GM12864 (cell line): ENCODE measurements at regions not wholly inside any gene's neighbourhood (a gene's known extent, or its start where the extent isn't known, plus 50 kb on each side); places are given as distances from the start of the nearest gene placed in this dataset.
"Not testable (repeated sequence)": the region's sequence is repeated elsewhere in the genome, so short reads cannot be mapped to it uniquely, and the experiment has no call there.

Source experiments
- DNase-seq: peaks from one replicate; pipeline ENCODE4 v3.0.0-alpha.2; 2011; ENCODE audit warnings: low read depth
- H3K4me3 ChIP-seq: 2 replicates; pipeline ENCODE4 v1.5.1; 2011; ENCODE audit warnings: mild to moderate bottlenecking, low read depth, low read length, control low read depth
- TF ChIP-seq, protein P1 (sequence below): IDR thresholded peaks from 2 replicates; pipeline ENCODE4 v1.5.1; 2011; ENCODE audit warnings: low read depth, mild to moderate bottlenecking, moderate library complexity, low read length, control low read depth, inconsistent platforms; ENCODE audit errors: missing control alignments

DNA sequence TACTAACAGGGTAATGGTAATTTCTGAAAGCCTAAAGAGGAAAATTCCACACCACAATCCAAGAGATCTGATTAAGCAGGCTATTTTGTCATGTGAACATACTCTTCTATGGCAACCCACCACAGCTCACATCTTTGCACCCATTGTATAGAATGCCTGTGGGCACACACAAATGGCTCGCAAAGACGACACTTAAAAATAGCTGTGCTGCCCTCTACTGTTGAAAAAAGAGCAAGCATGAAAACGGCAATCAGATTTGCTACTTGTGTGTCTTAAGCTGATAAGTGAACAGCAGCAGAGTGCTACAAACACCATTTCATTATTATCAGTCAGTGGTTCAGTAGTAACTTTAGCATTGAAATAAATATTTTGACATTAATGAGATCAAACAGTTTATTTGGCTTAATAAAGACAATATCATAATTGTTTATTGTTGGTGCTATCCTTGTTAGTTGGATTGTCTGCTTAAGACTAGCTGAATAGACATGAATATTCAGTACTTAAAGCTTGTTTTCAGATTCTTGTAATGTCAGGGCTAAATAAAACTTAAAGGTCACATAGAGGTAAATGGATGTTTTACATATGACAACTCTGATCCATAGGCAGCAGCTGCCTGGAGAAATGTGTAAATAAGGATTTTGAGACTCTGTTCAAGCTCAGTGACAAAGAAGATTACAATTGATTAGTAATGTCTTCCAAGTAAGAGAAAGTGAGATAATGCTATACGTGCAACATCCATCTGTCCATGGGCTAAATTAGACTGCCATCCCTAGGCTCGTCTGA is 199.1 kb downstream of the LRRN1 start:
- peak; percentile 27 for DNase-seq
- no peak overlapping the region for H3K4me3 ChIP-seq
- TF ChIP-seq, protein P1, sequence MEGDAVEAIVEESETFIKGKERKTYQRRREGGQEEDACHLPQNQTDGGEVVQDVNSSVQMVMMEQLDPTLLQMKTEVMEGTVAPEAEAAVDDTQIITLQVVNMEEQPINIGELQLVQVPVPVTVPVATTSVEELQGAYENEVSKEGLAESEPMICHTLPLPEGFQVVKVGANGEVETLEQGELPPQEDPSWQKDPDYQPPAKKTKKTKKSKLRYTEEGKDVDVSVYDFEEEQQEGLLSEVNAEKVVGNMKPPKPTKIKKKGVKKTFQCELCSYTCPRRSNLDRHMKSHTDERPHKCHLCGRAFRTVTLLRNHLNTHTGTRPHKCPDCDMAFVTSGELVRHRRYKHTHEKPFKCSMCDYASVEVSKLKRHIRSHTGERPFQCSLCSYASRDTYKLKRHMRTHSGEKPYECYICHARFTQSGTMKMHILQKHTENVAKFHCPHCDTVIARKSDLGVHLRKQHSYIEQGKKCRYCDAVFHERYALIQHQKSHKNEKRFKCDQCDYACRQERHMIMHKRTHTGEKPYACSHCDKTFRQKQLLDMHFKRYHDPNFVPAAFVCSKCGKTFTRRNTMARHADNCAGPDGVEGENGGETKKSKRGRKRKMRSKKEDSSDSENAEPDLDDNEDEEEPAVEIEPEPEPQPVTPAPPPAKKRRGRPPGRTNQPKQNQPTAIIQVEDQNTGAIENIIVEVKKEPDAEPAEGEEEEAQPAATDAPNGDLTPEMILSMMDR, result peak; percentile 75

DNA sequence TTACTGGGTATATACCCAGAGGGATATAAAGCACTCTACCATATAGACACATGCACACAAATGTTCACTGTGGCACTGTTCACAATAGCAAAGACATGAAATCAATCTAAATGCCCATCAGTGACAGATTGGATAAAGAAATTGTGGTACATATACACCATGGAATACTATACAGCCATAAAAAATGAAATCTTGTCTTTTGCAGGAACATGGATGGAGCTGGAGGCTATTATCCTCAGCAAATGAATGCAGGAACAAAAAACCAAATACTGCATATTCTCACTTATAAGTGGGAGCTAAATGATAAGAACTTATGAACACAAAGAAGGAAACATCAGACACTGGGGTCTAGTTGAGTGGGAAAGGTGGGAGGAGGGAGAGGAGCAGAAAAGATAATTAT is 200.1 kb downstream of the LRRN1 start:
- not testable (repeated sequence) for H3K4me3 ChIP-seq, DNase-seq

DNA sequence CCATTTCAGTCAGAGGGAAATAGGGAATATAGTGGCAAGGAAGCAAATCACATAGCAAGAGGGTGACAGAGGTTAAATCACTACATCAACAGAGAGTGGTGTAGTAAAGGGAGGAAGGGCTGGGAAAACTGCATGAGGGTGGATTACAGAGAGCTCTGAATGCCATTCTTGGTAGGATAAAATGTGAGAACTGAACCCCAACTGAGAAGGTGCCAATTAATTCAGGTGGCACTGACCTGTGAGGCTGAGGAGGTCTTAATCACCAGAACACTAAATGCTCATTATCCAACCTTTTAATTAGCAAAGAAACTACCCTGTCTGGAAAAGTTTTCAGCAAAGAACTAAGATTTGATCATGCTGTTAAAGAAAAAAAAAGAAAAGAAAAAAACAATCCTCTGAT is 202.7 kb downstream of the LRRN1 start:
- DNase-seq, result no peak
- TF ChIP-seq, protein P1, result no peak

DNA sequence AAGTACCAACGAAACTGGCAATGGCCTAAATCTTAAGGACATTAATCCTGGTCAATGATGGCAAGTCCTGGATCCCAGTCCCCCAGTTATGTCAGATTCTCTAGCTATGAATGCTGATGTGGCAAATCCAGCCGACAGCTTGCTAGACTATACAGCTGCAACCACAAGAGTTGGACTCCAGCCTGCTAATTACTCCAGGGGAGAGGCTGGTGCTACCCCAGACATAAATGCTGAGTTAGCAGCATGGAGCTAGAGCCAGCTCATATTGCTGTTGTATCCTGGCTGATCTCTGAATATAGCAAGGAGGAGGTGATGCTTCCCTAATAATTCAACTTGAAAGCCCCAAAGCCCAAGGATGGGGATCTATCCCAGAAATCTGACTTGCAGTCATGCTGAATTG is 207.1 kb downstream of the LRRN1 start:
- TF ChIP-seq, protein P1, result no peak
- no peak for DNase-seq
- H3K4me3 ChIP-seq, result no peak overlapping the region

More for the DNA sequence above, 202.7 kb downstream of the LRRN1 start:
- no peak overlapping the region for H3K4me3 ChIP-seq

DNA sequence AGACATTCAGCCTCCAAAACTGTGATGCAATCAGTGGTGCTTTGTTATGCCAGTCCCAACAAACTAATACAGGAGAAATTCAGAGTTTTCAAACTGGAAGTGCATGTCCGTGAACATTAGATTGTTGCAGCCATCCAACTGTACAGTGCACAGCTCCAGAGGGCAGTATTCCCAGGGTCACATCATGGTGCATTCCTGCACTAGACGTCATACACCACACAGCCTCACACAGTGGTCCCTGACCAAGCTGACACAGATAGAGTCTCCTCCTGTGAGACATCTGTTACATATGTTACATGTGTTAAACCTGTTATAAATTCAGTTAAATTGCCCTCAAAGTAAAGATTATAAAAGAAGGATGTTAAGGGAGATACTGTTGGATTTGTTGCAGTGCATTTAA is 209.0 kb downstream of the LRRN1 start:
- no peak overlapping the region for H3K4me3 ChIP-seq
- TF ChIP-seq, protein P1, result no peak
- no peak for DNase-seq

DNA sequence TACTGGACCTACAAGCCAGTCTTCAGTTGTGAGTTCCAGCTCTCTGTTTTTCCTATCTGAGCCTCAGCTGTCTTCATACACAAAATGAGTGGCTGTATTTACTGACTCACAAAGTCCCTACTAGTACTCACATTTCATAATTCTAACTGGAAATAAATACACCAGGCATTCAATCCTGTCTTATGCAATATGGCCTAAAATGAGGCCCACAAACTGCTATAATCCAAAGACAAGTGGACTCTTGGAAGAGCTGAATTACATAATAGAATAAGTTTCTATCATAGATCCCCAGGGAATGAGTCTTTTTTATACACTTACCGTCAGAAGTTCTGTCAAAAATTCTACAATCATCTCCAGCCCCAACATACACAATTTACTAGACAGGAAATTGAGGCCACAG is 211.9 kb downstream of the LRRN1 start:
- TF ChIP-seq, protein P1, result no peak
- DNase-seq, result no peak

DNA sequence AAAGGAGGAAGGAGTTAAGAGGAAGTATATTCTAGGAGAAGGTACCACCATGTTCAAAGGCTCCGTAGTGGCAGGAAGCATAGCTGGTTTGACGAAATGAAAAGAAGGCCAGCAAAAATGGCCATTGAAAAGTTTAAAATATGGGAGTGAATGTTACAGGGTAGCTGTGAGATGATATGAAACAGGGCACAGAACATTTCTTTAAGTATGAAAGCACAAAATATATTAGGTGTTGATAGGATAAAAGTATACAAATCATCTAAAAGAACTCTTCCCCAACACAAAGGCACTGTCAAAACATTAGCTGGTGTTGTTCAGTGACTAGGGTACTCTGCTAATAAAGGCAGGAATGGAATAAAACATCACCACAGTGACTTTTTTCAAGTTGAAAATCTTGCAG is 216.2 kb downstream of the LRRN1 start:
- DNase-seq, result no peak
- TF ChIP-seq, protein P1, result no peak
- no peak overlapping the region for H3K4me3 ChIP-seq

More for the DNA sequence above, 211.9 kb downstream of the LRRN1 start:
- no peak overlapping the region for H3K4me3 ChIP-seq
